Right ventricle myocardium superior (tissue), 1 donor: ENCODE measurements at regions not wholly inside any gene's neighbourhood (a gene's known extent, or its start where the extent isn't known, plus 50 kb on each side); places are given as distances from the start of the nearest gene placed in this dataset.

ENCODE experiments used
- ATAC-seq: fragments of 200-7000 bp; cut with Tn5 transposase; one replicate; pipeline ENCODE4 v1.9.1; 2020; ENCODE audit warnings: mild to moderate bottlenecking; ENCODE audit not compliant: poor library complexity
- DNase-seq: peaks from one replicate; pipeline ENCODE4 v3.0.0-alpha.2; 2020
- intact Hi-C: fragments of 100-400 bp; cut with DNase I; formaldehyde crosslinking; loops from one replicate; pipeline ENCODE4 v1.11.2; 2022
- donor health status: DM: no; HTN: yes; CAD: no; lungs with severe emphysema.

DNA sequence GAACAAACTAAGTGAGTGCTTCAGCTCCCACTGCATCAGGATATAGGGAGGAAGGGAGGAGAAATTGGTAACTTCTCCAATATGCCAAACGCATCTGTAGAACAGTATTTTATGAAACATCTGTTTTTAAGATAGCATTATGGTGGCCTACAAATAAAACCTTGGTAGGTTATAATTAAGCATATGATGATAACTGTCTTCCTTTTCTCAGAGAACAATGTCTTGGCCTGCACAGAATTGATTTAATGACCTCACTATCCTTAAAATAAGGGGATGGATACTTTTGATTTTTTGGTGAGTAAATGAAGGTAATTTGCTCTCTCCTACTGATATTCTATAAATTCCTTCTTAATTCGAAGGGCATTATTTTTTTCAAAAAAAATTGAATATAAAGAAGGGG, 451.5 kb upstream of the TGFBR2 start:
- no peak for ATAC-seq
- DNase-seq, result no peak
- intact Hi-C loops, result no loop called here

DNA sequence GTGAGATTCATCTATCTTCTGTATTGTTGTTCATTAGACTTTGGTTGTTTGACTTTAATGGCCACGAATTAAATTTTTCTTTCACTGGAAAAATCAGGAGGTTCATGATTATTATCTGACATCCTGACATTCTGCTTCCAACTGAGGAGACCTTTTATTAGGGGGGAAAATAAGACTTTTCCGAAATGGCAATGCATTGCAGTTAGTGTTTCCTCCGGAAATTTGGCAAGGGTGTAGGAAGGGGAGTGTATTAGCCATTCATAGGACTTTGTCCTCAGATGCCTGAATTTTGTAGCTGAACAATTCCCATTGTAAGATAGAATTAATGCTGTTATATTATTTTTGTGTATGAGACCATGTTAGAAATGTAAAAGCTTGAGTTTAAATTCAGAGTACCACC, 450.6 kb upstream of the TGFBR2 start:
- DNase-seq, result no peak
- peak; percentile 54 for ATAC-seq
- intact Hi-C loops, result no loop called here

DNA sequence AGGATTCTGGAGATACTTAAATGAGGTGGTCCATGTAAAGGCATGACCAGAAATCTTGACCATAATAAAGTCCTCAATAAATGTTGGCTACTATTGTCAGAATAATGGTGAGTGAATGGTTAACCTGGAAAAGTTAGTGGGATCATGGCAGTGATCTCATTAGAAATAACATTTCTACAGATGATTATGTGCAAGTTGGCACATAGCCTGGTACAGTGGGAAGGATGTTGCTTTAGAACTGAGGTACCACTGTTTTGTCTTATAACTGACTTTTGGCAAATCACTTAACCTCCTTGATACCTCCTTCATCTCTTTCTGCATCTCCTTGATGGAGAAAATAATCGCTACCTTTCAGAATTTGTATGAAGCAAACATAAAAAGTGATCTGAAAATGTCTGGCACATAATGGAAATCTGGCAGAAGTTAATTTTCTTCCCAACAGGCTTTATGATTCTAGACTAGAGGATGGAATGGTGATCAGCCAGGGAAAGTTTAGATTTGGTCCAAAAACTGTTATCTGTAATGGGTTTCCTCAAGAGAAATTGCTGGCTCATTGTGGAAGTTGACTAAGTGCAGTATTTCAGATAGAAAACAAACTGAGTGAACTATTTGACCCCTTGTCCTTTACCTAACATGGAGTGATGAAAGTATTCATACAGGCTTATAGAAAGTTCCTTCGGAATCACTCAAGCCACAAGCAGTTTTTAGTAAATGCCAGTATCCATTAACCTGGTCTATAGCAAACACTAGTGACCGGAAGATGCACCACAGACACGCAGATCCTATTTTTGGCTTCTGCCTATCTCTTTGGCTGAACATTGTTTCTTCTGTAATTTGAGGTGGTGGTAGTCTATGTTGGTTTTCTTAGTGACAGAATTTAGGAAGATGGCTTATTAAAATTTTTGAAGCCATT, 449.6 kb upstream of the TGFBR2 start:
- ATAC-seq, result peak; percentile 63
- intact Hi-C loops, result no loop called here
- DNase-seq, result no peak

DNA sequence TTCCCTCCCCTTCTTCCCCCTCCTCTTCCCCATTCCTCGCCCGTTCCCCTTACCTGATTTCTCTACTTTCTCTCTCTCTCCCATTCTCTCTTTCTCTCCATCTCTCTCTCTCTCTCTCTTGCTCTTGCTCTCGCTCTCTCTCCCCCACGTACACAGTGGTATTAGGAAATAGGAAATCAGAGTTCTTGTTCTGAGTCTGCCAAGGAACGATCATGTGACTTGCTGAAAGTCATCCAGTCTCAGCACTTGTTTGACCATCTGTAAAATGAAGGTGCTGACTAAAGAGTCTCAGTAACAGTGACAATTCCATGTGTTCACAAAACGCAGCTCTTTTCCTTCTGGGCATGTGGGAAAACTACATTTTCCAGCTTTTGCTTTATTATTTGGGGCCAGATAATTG, 445.0 kb upstream of the TGFBR2 start:
- ATAC-seq (peak; percentile 93), DNase-seq (no peak)
- intact Hi-C loops, result no loop called here

DNA sequence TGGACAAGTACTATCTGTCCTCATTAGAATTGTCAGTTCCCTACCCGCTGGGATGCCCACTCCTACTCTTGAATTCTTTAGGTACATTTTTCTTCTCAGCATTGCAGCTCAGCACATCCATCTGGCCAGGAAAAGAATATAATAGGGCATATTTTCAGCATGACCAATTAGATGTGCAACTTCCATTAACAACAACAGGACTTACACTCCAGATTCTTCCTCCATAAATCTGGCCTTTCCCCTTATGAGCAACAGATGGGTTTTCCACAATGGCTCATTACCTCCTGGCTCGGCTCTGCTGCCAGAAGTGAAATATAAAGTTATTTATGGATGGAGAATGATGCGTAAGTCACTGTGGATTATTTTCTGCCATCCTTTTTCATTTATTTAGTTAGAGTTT, 443.8 kb upstream of the TGFBR2 start:
- intact Hi-C loops, result no loop called here
- no peak for ATAC-seq

DNA sequence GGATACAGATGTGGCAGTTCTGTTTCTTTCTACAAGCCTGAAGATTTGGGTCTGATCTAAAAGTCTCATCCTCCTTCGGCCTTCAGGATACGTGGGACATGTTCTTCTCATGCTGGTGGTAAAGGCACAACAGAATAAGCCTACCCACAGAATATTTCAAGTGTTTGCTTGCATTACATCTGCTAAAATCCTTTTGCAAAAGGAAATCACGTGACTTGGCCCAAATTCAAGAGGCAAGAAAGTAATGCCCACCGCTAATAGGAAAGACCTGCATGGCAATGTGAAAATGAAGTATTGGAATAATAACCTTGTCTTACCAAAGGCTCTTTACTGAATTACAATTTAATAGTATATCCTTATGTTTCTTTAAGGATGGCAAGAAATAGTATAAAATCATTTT, 439.9 kb upstream of the TGFBR2 start:
- intact Hi-C loops, result no loop called here
- DNase-seq (no peak), ATAC-seq (no peak)

More for the DNA sequence above, 443.8 kb upstream of the TGFBR2 start:
- DNase-seq, result no peak

DNA sequence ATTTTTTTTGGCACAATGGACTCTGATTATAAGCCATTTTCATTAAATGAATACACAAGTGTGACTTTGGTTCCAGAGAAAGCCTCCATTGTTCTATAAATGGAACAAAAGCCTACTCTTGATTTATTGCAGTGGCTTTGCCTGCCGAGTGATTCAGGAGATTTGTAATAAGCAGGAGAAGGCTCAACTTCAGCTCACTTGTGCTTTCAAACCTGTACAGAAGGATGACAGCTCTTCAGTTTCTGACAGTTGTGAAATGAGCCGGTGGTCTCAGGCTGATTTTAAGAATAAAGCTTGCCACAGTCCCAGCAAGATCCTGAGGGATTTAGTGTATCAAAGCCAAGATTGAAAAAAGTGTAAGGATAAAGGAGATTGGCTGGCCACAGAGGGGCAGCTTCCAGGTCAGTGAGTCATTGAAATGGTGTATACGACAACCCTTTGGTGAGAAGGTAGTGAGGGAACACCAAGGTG, 438.8 kb upstream of the TGFBR2 start:
- ATAC-seq (no peak), DNase-seq (no peak)
- intact Hi-C loops, result no loop called here

DNA sequence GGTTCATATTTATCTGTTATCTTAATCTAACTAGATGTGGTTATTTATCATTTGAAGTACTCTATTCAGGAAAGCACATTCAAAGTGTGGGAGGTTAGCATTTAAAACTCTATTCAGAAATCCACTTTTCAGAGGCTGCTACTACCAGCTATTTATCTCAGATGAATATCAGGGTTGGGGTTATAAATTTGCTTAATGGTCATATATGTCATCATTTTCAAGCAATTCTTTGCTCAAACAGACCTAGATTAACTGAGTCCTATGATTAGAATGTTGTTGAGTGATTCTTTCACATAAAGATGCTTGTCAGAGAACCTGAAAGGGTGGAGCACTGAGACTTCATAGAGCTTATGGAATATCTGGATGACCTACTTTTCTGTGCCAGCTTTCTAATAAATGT, 436.9 kb upstream of the TGFBR2 start:
- intact Hi-C loops, result no loop called here
- ATAC-seq (no peak), DNase-seq (no peak)

DNA sequence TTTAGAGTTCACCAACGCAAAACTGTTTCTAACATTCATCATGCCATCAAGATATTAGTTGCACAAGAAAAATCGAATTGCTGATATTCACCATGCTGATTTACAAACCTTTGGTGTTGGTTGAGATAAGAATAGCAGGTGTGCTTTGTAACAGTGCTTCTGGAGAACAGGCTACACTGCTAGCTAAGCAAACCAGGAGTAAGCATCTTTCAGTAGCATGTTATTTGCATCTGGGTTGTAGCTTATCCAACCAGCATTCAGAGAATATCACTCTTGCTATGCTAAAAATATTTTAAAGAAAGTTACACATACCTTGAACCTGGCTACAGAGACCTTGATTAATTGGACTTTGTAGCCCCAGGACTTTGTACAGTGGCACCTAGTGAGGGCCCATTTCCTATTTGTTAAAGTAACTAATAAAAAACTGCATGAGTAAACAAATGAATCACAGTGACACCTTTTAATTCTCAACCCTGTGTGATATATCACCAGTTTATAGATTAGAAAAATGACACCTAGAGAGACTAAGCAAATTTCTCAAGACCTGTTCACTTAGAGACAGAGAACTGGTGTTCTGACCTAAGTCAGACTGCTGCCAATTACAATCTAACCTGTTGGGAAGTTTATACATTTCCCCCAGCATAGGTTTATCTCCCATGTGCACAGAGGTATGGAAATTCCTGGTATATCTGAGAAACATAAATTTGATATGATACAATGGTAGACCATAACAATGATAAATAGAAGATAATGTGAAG, 435.5 kb upstream of the TGFBR2 start:
- DNase-seq (no peak), ATAC-seq (no peak)
- intact Hi-C loops, result no loop called here

DNA sequence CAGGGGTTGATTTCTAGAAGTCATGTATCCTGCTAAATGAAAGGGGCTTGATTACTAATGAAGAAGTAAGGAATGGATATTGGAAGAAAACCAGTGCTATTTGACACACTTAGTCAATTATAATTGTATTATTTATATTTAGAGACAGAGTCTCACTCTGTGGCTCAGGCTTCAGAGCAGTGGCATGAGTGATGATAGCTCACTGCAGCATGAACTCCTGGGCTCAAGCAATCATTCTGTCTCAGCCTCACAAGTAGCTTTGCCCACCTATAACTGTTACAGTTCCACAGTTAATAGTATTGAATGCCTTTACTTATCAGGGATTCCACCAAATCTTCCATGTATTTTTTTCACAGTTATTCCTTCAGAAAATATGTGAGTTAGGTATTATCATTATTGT, 432.0 kb upstream of the TGFBR2 start:
- ATAC-seq, result peak; percentile 78
- no peak for DNase-seq
- intact Hi-C loops, result no loop called here

DNA sequence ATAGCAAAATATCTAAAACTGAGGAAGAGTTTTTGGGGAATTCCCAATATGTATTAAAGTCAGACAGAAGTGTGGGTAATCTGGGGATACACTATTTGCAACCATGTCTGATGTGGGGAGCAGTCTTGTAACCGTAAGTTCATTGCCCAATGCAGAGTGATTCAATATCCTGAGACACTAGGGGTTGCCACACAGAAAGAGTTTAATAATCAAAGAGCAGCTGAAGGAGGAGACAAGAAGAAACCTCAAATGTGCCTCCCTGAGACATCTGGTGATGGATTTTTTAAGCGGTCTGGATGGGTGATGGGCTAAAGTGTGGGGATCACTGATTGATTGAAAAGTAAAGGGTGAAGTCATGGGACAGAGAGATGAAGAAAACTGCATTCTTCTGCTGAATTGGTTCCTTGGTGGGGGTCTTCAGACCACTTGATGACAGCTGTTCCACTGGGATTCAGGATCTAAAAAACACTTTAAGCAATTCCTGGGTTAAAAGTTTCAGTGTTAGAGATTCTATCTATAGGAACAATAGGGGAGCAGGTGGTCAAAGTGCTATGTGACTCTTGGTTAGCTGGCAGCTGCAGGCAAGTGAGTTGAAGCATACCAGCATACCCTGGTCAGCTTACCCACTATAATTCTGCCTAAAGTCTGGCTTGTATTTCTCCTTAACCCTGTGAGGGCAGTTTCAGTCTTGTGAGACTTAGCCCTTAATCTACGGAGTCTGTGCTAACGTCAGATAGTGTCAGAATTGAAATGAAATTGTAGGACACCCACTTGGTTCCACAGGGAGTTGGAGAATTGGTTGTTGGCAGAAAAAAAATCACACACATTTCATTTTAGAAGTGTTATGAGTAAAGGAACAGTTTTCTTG, 425.9 kb upstream of the TGFBR2 start:
- DNase-seq (no peak), ATAC-seq (peak; percentile 72)
- intact Hi-C loops, result no loop called here

DNA sequence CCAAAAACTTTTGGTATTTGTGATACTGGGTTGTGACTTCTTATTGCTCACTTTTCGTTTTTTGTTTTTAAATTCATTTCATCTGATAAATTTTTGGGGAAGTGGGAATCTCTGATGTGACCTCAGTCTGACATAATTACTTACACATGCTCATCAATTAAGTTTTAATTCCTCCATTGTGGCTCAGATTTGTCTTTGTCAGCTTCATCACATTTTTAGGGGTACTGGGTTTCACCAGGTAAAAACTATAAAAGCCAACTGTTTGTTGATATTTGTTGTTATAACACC, 425.3 kb upstream of the TGFBR2 start:
- DNase-seq (no peak), ATAC-seq (no peak)
- intact Hi-C loops, result no loop called here

DNA sequence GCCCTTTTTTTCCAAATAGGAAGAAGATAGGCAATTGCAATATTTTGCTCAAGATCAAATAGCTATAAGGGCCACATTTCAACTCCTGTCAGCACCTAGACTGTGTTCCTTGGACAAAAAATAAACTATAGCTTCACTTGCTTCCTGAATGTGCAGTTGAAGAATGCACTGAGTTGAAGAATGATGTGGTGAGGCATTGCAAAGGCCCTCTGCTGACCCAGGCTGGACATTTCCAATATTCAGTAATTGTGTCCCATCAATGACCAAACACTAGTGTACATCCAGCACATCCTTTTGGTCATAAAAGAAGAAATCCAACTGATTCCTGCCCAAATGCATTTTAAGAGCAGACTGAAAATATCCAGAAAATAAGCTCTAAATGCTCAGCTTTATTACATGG, 424.8 kb upstream of the TGFBR2 start:
- intact Hi-C loops, result no loop called here
- DNase-seq, result no peak
- no peak for ATAC-seq

DNA sequence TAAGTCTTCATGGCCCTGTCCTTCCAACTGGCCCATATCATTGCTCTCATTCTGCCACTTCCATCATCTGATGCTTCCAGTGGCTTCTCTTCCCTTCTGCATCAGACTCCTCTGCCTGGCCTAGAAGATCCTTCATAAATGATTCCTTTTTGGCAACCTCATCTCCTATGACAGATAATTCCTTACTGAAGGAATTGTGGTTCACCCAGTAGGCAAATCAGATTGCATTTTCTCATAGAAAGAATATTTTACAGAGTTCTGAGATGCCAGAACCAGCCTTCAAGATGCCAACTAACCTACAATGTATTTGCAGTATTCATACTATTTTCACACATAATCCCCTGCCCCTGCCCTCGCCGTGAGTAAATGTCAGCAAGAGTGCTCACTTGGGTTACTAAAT, 423.0 kb upstream of the TGFBR2 start:
- ATAC-seq (no peak), DNase-seq (no peak)
- intact Hi-C loops, result no loop called here

DNA sequence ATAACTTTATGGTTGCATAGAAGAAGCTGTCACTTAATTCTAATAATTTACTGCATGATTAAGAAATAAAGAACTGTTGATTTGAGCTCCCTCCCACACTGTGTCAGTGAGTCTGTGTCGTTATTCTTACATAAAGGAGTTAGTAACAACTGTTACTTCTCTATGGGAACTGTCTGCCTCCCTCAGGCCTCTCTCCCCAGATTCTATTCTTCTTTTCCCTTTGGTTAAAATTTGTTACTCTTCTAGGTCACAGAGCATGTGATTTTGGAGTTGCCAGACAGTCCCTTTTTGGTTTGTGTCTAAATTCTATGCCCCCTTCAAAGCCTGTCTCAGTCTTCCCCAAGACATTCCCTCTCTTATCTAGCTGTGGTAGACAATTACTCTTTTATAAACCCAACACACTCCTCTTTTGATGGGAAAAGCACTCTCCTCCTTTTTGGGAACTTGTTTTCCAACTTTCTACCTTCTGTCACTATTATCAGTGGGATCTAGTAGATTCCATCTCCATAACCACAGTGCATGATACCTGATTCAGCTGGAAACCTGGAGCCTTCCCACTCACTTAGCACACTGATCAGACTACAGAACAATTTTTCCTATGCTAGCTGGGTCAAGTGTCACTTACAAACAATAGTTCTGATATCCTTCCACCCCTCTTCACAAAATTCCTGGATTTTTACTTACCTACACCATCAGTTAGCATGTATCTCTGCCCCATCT, 422.1 kb upstream of the TGFBR2 start:
- ATAC-seq (no peak), DNase-seq (no peak)
- intact Hi-C loops, result no loop called here

DNA sequence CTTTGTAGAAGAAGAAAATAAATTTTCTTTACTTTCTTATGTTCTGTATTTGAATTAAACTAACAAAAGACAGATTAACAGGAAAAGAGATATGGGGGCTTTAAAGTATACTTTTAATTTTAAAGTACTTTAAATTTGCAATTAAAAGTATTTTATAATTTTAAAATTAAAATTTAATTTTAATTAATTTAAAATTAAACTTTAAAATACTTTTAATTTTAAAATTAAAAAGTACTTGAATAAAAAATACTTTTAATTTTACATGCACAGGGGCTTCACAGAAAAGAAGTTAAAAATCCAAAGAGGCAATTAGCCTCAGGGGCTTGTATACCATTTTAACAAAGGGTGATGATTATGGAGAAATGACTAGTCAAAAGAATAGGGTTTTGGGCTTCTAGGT, 420.5 kb upstream of the TGFBR2 start:
- intact Hi-C loops, result no loop called here
- no peak for DNase-seq
- ATAC-seq, result no peak

DNA sequence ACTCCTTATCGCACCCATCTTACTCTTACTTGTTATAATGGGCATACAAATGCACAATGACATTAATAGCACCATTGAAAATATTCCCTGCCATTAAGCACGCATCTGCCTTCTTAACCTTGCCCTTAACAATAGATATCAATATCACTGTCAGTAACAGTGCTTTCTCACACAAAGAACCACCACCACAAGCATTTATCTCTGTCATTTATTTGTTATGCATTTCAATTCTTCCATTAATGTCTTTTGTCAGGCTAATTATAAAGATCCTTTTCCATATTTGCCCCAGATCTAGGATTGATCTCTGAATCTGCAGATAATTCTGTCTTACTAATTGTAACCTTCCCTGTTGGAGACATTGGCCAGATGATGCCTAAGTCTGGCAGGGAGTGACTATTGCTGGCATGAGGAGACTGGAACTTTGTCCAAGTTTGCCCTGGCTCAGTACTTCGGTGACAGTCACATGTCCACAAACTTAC, 419.6 kb upstream of the TGFBR2 start:
- intact Hi-C loops, result no loop called here
- ATAC-seq, result peak; percentile 91
- DNase-seq, result no peak

DNA sequence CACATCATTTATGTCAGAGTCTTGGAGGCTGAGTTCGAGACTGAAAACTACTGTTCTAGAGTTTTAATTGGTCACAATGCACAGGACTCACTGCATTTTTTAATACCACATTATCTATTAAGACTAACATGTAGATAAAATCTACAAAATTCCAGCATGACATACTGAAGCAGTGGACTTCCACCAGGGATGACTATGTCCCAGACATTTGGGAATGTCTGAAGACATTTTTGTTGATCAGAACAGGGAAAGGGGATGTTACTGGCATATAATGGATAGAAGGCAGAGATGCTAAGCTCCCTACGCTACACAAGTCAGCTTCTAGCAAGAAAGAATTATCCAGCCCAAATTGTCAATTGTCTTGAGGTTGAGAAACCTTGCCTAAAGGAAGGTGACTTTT, 419.0 kb upstream of the TGFBR2 start:
- no peak for ATAC-seq
- intact Hi-C loops, result no loop called here
- DNase-seq, result no peak

DNA sequence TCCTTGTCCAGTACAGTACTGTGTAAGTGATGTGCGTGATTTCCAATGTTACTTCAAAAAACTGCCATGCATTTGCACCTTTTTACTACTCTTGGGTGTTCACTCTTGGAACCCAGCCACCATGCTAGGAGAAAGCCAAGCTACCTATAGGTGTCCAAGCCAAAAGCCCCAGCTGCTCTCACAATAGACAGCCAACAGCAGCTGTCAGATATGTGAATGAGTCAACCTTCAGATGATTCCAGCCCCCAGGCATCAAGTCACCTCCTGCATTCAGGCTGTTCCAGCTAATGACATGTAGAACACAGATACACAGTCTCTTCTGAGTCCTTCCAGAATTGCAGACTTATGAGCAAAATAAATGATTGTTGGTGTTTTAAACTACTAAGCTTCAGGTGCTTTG, 417.7 kb upstream of the TGFBR2 start:
- DNase-seq (peak; percentile 35), ATAC-seq (peak; percentile 62)
- intact Hi-C loops, result no loop called here
